DOHH2 (cell line): ENCODE measurements at regions not wholly inside any gene's neighbourhood (a gene's known extent, or its start where the extent isn't known, plus 50 kb on each side); places are given as distances from the start of the nearest gene placed in this dataset.

ENCODE experiments used
- EZH2phosphoT487 ChIP-seq: fragments of 200-600 bp; sonication (generic); IDR thresholded peaks from 2 replicates; pipeline ENCODE4 v1.6.1; 2017; ENCODE audit warnings: borderline replicate concordance, mild to moderate bottlenecking, antibody characterized with exemption, low read length, moderate library complexity, mixed read lengths
- TF ChIP-seq, protein P1 (sequence below): fragments of 200-600 bp; sonication (generic); IDR thresholded peaks from one replicate; pipeline ENCODE4 v1.5.1; 2014; ENCODE audit warnings: antibody characterized with exemption, mild to moderate bottlenecking, low read depth, low read length; ENCODE audit not compliant: poor library complexity, severe bottlenecking

DNA sequence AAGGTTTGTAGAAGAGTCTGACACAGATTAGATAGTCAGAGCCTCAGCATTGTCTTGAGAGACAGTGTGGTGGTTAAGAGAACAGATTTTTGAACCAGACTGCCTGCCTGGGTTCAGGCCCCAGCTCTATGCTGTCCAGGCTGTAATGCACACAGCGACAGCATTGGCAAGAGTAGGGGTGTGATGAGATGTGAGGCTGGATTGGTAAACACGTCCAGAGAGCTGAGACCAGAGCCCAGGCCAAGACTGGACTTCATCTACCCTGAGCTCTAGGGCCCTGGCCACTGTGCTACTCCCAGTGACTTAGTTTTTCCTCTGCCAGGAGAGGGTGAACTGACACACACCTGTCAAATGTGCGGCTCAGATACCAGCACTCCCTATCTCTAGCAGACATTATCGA, 360.4 kb downstream of the RPS24 start:
- TF ChIP-seq, protein P1, sequence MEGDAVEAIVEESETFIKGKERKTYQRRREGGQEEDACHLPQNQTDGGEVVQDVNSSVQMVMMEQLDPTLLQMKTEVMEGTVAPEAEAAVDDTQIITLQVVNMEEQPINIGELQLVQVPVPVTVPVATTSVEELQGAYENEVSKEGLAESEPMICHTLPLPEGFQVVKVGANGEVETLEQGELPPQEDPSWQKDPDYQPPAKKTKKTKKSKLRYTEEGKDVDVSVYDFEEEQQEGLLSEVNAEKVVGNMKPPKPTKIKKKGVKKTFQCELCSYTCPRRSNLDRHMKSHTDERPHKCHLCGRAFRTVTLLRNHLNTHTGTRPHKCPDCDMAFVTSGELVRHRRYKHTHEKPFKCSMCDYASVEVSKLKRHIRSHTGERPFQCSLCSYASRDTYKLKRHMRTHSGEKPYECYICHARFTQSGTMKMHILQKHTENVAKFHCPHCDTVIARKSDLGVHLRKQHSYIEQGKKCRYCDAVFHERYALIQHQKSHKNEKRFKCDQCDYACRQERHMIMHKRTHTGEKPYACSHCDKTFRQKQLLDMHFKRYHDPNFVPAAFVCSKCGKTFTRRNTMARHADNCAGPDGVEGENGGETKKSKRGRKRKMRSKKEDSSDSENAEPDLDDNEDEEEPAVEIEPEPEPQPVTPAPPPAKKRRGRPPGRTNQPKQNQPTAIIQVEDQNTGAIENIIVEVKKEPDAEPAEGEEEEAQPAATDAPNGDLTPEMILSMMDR: no peak
- no peak for TF ChIP-seq EZH2phosphoT487
